ENCODE measurements at regions not wholly inside any gene's neighbourhood (a gene's known extent, or its start where the extent isn't known, plus 50 kb on each side); places are given as distances from the start of the nearest gene placed in this dataset.

DNA sequence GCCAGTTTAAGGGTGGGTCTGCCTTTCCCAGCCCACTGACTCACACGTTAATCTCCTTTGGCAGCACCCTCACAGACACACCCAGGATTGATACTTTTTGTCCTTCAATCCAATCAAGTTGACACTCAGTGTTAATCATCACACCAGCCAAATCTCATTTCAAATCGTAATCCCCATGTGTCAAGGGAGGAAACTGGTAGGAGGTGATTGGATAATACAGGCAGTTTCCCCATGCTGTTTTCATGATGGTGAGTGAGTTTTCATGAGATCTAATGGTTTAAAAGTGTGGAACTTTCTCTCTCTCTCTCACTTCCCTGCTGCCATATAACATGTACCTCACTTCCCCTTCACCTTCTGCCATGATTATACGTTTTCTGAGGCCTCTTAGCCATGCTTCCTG, 647.2 kb upstream of the FRG1 start:
- TF ChIP-seq FOXP2 (optimal IDR thresholded peaks at IDR 0.05; ENCODE audit: borderline replicate concordance, extremely low read depth, extremely low read length, insufficient read depth) (no peak), SIN3A (IDR thresholded peaks at IDR 0.05; ENCODE audit: borderline replicate concordance, insufficient read depth, low read length) (no peak)

- TF ChIP-seq REST (IDR thresholded peaks at IDR 0.05; ENCODE audit: insufficient read depth in 1 of 2, low read depth in 2 of 2, low read length in 2 of 2): no peak
- TF ChIP-seq FOXP2 (optimal IDR thresholded peaks at IDR 0.05; ENCODE audit: borderline replicate concordance, extremely low read depth, extremely low read length, insufficient read depth): no peak
- no peak for TF ChIP-seq POLR2AphosphoS5 (IDR thresholded peaks at IDR 0.05; ENCODE audit: low read depth, low read length)
- TF ChIP-seq SIN3A (IDR thresholded peaks at IDR 0.05; ENCODE audit: borderline replicate concordance, insufficient read depth, low read length): no peak
- TF ChIP-seq TAF1 (IDR thresholded peaks at IDR 0.05; ENCODE audit: borderline replicate concordance, insufficient read depth, low read length): no peak
Measured at GRCh38 chr4:189294574-189294973, 646.1 kb upstream of the FRG1 start.

DNA sequence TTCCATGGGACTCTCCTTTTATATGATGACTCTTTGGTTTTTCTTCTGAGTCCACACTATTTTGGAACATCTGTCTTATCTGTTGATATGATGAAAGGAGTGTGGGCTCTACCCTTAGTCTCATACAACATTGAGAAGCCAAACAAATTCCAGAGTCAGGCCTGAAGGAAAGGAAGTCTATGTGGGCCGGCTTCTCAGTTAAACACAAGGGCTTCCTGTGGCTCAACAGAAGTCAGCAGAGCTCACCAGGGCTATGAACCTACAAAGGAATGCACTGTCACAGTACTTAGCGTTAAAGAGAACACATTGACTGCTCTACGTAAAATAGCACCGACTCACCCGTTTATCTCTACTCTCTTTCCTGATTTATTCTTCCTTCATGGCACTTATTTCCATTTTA, 641.0 kb upstream of the FRG1 start:
- TF ChIP-seq SIN3A (IDR thresholded peaks at IDR 0.05; ENCODE audit: borderline replicate concordance, insufficient read depth, low read length): no peak
- no peak for TF ChIP-seq FOXP2 (optimal IDR thresholded peaks at IDR 0.05; ENCODE audit: borderline replicate concordance, extremely low read depth, extremely low read length, insufficient read depth)
- no peak for TF ChIP-seq REST (IDR thresholded peaks at IDR 0.05; ENCODE audit: insufficient read depth in 1 of 2, low read depth in 2 of 2, low read length in 2 of 2)
- TF ChIP-seq POLR2AphosphoS5 (IDR thresholded peaks at IDR 0.05; ENCODE audit: low read depth, low read length): no peak
- no peak for TF ChIP-seq TAF1 (IDR thresholded peaks at IDR 0.05; ENCODE audit: borderline replicate concordance, insufficient read depth, low read length)

- TF ChIP-seq TAF1 (IDR thresholded peaks at IDR 0.05; ENCODE audit: borderline replicate concordance, insufficient read depth, low read length): no peak
- TF ChIP-seq REST (IDR thresholded peaks at IDR 0.05; ENCODE audit: insufficient read depth in 1 of 2, low read depth in 2 of 2, low read length in 2 of 2): no peak
- no peak for TF ChIP-seq POLR2AphosphoS5 (IDR thresholded peaks at IDR 0.05; ENCODE audit: low read depth, low read length)
- no peak for TF ChIP-seq SIN3A (IDR thresholded peaks at IDR 0.05; ENCODE audit: borderline replicate concordance, insufficient read depth, low read length)
- no peak for TF ChIP-seq FOXP2 (optimal IDR thresholded peaks at IDR 0.05; ENCODE audit: borderline replicate concordance, extremely low read depth, extremely low read length, insufficient read depth)
Measured at GRCh38 chr4:189301692-189302091, 639.0 kb upstream of the FRG1 start.

DNA sequence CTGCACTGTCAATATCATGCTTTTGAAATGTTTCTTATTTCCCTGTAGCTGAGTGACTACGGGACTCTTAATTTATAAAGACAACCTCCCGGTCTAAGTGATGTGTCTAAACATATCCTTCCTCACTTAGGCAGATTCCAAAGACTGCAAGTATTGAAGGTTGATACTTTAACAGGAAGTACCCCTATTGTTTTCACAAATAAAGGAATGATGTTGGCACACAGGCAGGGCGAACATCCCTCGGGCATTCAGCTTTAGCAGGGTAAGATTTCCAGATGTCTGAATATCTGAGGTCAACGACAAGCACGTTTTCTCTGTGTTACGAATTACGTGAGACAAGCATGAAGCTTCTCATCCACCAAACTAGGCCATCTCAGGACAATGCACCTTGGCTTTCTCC, 638.0 kb upstream of the FRG1 start:
- TF ChIP-seq SIN3A (IDR thresholded peaks at IDR 0.05; ENCODE audit: borderline replicate concordance, insufficient read depth, low read length) (no peak), FOXP2 (optimal IDR thresholded peaks at IDR 0.05; ENCODE audit: borderline replicate concordance, extremely low read depth, extremely low read length, insufficient read depth) (no peak), REST (IDR thresholded peaks at IDR 0.05; ENCODE audit: insufficient read depth in 1 of 2, low read depth in 2 of 2, low read length in 2 of 2) (no peak), POLR2AphosphoS5 (IDR thresholded peaks at IDR 0.05; ENCODE audit: low read depth, low read length) (no peak), TAF1 (IDR thresholded peaks at IDR 0.05; ENCODE audit: borderline replicate concordance, insufficient read depth, low read length) (no peak)
